ENCODE measurements at regions not wholly inside any gene's neighbourhood (a gene's known extent, or its start where the extent isn't known, plus 50 kb on each side); places are given as distances from the start of the nearest gene placed in this dataset.
"Not testable (repeated sequence)": the region's sequence is repeated elsewhere in the genome, so short reads cannot be mapped to it uniquely, and the experiment has no call there.

- no peak for DNase-seq (ENCODE audit: low spot score)
Observed at GRCh38 chr18:11464129-11464528, 145.3 kb upstream of the SLC35G4 start.

GRCh38 chr18:11458447-11458846 is 150.9 kb upstream of the SLC35G4 start:
- no peak for DNase-seq (ENCODE audit: low spot score)

- DNase-seq (ENCODE audit: low spot score) = not testable (repeated sequence)
Observed at GRCh38 chr18:11457853-11458252, 151.5 kb upstream of the SLC35G4 start.

GRCh38 chr18:11454040-11454439 is 155.4 kb upstream of the SLC35G4 start:
- no peak for DNase-seq (ENCODE audit: low spot score)

GRCh38 chr18:11444169-11444568 is 165.2 kb upstream of the SLC35G4 start:
- not testable (repeated sequence) for DNase-seq (ENCODE audit: low spot score)

- no peak for DNase-seq (ENCODE audit: low spot score)
Observed at GRCh38 chr18:11437046-11437445, 172.3 kb upstream of the SLC35G4 start.

- DNase-seq (ENCODE audit: low spot score) = no peak
Observed at GRCh38 chr18:11432360-11432811, 177.0 kb upstream of the SLC35G4 start.

- DNase-seq (ENCODE audit: low spot score) = no peak
Observed at GRCh38 chr18:11429876-11430275, 179.5 kb upstream of the SLC35G4 start.

- DNase-seq (ENCODE audit: low spot score) = no peak
Observed at GRCh38 chr18:11425211-11425610, 184.2 kb upstream of the SLC35G4 start.

- DNase-seq (ENCODE audit: low spot score) = no peak
Observed at GRCh38 chr18:11419338-11419737, 190.1 kb upstream of the SLC35G4 start.

- no peak for DNase-seq (ENCODE audit: low spot score)
Observed at GRCh38 chr18:11412811-11413210, 196.6 kb upstream of the SLC35G4 start.

GRCh38 chr18:11411048-11411447 is 198.3 kb upstream of the SLC35G4 start:
- no peak for DNase-seq (ENCODE audit: low spot score)

- no peak for DNase-seq (ENCODE audit: low spot score)
Observed at GRCh38 chr18:11408555-11409065, 200.8 kb upstream of the SLC35G4 start.

- no peak for DNase-seq (ENCODE audit: low spot score)
Observed at GRCh38 chr18:11407940-11408339, 201.5 kb upstream of the SLC35G4 start.

- no peak for DNase-seq (ENCODE audit: low spot score)
Observed at GRCh38 chr18:11405804-11406203, 203.6 kb upstream of the SLC35G4 start.

- no peak for DNase-seq (ENCODE audit: low spot score)
Observed at GRCh38 chr18:11400703-11401102, 208.7 kb upstream of the SLC35G4 start.

GRCh38 chr18:11398625-11399024 is 210.8 kb upstream of the SLC35G4 start:
- no peak for DNase-seq (ENCODE audit: low spot score)

- no peak for DNase-seq (ENCODE audit: low spot score)
Observed at GRCh38 chr18:11392980-11393885, 216.2 kb upstream of the SLC35G4 start.

- no peak for DNase-seq (ENCODE audit: low spot score)
Observed at GRCh38 chr18:11392292-11392691, 217.1 kb upstream of the SLC35G4 start.

GRCh38 chr18:11391661-11392060 is 217.7 kb upstream of the SLC35G4 start:
- DNase-seq (ENCODE audit: low spot score) = no peak

GRCh38 chr18:11388755-11389680 is 220.4 kb upstream of the SLC35G4 start:
- DNase-seq (ENCODE audit: low spot score) = no peak

- peak; percentile 4 for DNase-seq (ENCODE audit: low spot score)
Observed at GRCh38 chr18:11387880-11388279, 221.5 kb upstream of the SLC35G4 start.
